ENCODE measurements at regions not wholly inside any gene's neighbourhood (a gene's known extent, or its start where the extent isn't known, plus 50 kb on each side); places are given as distances from the start of the nearest gene placed in this dataset.
"Not testable (repeated sequence)": the region's sequence is repeated elsewhere in the genome, so short reads cannot be mapped to it uniquely, and the experiment has no call there.

DNA sequence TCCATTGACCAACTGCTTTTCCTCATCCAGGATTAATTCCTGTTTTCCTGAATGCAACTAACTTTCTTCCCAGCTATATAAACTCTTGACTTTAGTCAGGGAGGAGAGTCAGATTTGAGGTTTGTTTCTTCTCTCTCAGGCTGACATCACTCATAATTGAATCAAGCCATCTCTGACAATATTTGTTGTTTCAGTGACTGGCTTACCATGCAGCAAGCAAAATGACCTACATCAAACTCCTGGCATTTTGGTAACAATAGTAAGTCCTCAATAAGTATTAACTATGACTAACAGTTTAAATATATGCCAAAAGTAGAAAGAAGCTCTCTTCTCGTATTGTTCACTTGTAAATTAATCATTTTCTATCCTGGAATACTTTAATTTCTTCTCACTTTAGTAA lies 625.7 kb upstream of the KCND2 start:
- Histone ChIP-seq H3K27ac (ENCODE audit: poor library complexity, severe bottlenecking) (no peak overlapping the region), H3K9me3 (ENCODE audit: severe bottlenecking) (no peaks in the 10 kb centered on the region), H3K27me3 (ENCODE audit: insufficient read depth, poor library complexity, severe bottlenecking) (no peaks in the 10 kb centered on the region), H3K4me1 (ENCODE audit: insufficient read depth, poor library complexity, severe bottlenecking) (no peaks in the 10 kb centered on the region), H3K4me3 (ENCODE audit: severe bottlenecking) (no peak overlapping the region), H3K36me3 (ENCODE audit: low read depth) (no peaks in the 10 kb centered on the region)
- no peak for DNase-seq (ENCODE audit: low spot score)
- ATAC-seq (ENCODE audit: low read depth), result no peak
- TF ChIP-seq, protein P1, sequence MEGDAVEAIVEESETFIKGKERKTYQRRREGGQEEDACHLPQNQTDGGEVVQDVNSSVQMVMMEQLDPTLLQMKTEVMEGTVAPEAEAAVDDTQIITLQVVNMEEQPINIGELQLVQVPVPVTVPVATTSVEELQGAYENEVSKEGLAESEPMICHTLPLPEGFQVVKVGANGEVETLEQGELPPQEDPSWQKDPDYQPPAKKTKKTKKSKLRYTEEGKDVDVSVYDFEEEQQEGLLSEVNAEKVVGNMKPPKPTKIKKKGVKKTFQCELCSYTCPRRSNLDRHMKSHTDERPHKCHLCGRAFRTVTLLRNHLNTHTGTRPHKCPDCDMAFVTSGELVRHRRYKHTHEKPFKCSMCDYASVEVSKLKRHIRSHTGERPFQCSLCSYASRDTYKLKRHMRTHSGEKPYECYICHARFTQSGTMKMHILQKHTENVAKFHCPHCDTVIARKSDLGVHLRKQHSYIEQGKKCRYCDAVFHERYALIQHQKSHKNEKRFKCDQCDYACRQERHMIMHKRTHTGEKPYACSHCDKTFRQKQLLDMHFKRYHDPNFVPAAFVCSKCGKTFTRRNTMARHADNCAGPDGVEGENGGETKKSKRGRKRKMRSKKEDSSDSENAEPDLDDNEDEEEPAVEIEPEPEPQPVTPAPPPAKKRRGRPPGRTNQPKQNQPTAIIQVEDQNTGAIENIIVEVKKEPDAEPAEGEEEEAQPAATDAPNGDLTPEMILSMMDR (IDR thresholded peaks at IDR 0.05; ENCODE audit: poor library complexity, severe bottlenecking), result no peak

DNA sequence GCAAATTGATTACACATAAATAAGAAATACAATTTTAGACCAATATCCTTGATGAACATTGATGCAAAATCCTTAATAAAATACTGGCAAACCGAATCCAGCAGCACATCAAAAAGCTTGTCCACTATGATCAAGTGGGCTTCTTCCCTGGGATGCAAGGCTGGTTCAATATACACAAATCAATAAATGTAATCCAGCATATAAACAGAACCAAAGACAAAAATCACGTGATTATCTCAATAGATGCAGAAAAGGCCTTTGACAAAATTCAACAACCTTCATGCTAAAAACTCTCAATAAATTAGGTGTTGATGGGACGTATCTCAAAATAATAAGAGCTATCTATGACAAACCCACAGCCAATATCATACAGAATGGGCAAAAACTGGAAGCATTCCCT lies 624.2 kb upstream of the KCND2 start:
- not testable (repeated sequence) for DNase-seq (ENCODE audit: low spot score); H3K27ac ChIP-seq (ENCODE audit: poor library complexity, severe bottlenecking); ATAC-seq (ENCODE audit: low read depth); H3K9me3 ChIP-seq (ENCODE audit: severe bottlenecking); H3K4me1 ChIP-seq (ENCODE audit: insufficient read depth, poor library complexity, severe bottlenecking); H3K27me3 ChIP-seq (ENCODE audit: insufficient read depth, poor library complexity, severe bottlenecking); H3K4me3 ChIP-seq (ENCODE audit: severe bottlenecking); H3K36me3 ChIP-seq (ENCODE audit: low read depth)

DNA sequence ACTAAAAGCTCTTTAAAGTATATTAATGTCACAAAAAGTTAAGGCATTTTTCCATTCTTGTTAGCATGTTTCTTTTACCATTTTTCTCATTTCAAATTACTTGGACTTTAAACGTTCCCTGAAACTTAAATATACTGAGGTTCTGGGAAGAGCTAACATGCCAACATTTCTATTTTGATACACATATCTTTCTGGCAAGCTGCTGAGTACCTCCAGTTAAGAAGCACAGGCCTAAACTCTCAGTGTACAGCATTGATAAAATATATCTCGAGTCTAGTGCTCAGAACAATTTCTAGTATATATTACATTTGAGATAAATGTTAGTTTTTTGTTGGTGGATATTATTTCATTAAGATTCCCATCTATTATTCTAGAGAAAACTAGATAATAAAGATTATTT lies 612.9 kb upstream of the KCND2 start:
- no peak for ATAC-seq (ENCODE audit: low read depth)
- H3K9me3 ChIP-seq (ENCODE audit: severe bottlenecking), result no peaks in the 10 kb centered on the region
- H3K4me1 ChIP-seq (ENCODE audit: insufficient read depth, poor library complexity, severe bottlenecking), result peaks cover 11% of the 10 kb centered on the region
- no peak for DNase-seq (ENCODE audit: low spot score)
- H3K36me3 ChIP-seq (ENCODE audit: low read depth), result no peaks in the 10 kb centered on the region
- no peak overlapping the region for H3K27ac ChIP-seq (ENCODE audit: poor library complexity, severe bottlenecking)
- no peaks in the 10 kb centered on the region for H3K27me3 ChIP-seq (ENCODE audit: insufficient read depth, poor library complexity, severe bottlenecking)
- no peak overlapping the region for H3K4me3 ChIP-seq (ENCODE audit: severe bottlenecking)
- TF ChIP-seq, protein P1 (IDR thresholded peaks at IDR 0.05; ENCODE audit: poor library complexity, severe bottlenecking), result no peak

DNA sequence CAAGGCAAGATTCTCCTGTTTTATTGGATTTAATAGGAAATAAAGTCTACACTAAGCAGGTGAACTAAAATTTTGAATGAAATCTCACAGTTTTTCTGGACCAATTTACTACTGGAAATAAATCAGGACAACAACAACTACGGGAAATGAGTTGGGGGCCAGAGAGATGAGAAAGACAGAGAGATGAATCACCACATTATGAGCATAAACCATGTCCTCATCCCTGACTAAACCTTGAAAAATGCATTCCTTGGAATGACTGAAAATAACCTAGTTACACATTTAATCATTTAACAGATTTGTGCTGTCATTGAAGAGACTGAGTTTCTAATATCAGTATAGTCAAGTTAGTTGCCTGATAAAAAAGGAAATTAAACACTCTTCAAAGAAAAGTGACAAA lies 608.4 kb upstream of the KCND2 start:
- no peaks in the 10 kb centered on the region for H3K9me3 ChIP-seq (ENCODE audit: severe bottlenecking)
- TF ChIP-seq, protein P1 (IDR thresholded peaks at IDR 0.05; ENCODE audit: poor library complexity, severe bottlenecking), result no peak
- DNase-seq (ENCODE audit: low spot score) (no peak), ATAC-seq (ENCODE audit: low read depth) (peak; percentile 97)
- H3K27ac ChIP-seq (ENCODE audit: poor library complexity, severe bottlenecking), result peak overlapping the region; percentile 27
- peaks cover 13% of the 10 kb centered on the region for H3K4me1 ChIP-seq (ENCODE audit: insufficient read depth, poor library complexity, severe bottlenecking)
- no peaks in the 10 kb centered on the region for H3K36me3 ChIP-seq (ENCODE audit: low read depth)
- no peaks in the 10 kb centered on the region for H3K27me3 ChIP-seq (ENCODE audit: insufficient read depth, poor library complexity, severe bottlenecking)
- H3K4me3 ChIP-seq (ENCODE audit: severe bottlenecking), result no peak overlapping the region

DNA sequence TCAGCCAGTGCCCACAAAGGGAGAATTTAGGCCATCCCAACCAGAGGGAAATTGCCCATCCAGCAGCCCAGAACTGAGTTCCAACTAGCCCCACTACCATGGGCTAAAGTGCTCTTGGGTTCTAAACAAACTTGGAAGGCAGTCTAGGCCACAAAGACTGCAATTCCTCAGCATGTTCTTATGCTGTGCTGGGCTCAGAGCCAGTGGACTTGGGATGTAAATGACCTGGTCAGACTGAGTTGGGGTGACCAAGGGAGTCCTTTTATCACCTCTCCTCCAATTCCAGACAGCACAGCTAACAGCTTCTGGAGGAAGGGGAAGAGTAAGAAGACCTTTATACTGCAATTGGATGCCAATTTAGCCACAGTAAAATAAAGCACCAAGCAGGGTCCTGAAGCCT lies 607.2 kb upstream of the KCND2 start:
- TF ChIP-seq, protein P1 (IDR thresholded peaks at IDR 0.05; ENCODE audit: poor library complexity, severe bottlenecking), result no peak
- no peak for ATAC-seq (ENCODE audit: low read depth)
- Histone ChIP-seq H3K36me3 (ENCODE audit: low read depth) (no peaks in the 10 kb centered on the region), H3K27ac (ENCODE audit: poor library complexity, severe bottlenecking) (no peak overlapping the region), H3K9me3 (ENCODE audit: severe bottlenecking) (no peaks in the 10 kb centered on the region), H3K27me3 (ENCODE audit: insufficient read depth, poor library complexity, severe bottlenecking) (no peaks in the 10 kb centered on the region), H3K4me1 (ENCODE audit: insufficient read depth, poor library complexity, severe bottlenecking) (peaks cover 13% of the 10 kb centered on the region), H3K4me3 (ENCODE audit: severe bottlenecking) (no peak overlapping the region)
- DNase-seq (ENCODE audit: low spot score), result no peak

Data from RWPE2 (cell line).